HG02588 (cell line): ENCODE measurements at regions not wholly inside any gene's neighbourhood (a gene's known extent, or its start where the extent isn't known, plus 50 kb on each side); places are given as distances from the start of the nearest gene placed in this dataset.

ENCODE experiments used
- ATAC-seq: cut with Tn5 transposase; IDR thresholded peaks from one replicate; pipeline ENCODE4 v1.9.1; 2021; ENCODE audit warnings: mild to moderate bottlenecking, moderate library complexity; ENCODE audit not compliant: unreplicated experiment

DNA sequence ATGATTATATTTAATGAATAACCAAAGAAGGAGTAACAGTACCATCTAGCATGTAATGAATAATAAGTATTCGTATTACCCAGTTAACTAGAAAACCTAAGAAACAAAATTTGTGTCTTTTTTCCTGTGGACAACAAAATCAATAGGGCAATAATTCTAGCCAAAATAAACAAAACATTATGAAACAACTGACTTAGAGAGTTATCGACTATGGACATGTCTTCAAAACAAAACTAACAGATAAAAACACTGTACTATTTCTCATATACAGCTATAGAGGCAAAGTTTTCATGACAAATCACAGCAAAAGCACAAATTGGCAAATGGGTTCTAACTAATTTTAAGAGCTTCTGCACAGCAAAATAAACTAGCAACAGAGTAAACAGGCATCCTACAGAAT, 224.1 kb downstream of the ALX1 start:
- ATAC-seq: no peak

- no peak for ATAC-seq
Measured at GRCh38 chr12:85504624-85505023, 224.6 kb downstream of the ALX1 start.

DNA sequence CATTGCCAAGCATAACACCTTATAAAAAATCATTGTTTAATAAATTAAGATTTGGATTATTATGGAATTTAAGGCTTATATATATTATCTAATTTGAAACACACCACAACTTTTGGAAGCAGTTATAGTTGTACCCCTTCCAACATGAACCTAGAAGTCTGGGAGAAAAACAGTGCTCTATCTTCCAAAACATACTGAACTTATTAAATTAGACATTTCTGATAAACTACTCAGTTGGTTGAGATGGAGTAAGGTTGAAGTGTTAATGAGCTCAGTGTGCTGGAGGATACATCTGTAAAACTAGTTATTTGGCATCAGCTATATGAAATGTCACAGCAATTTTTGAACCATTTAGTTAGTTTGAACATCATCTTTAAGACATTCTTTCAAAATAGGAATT, 227.4 kb downstream of the ALX1 start:
- ATAC-seq: no peak

- peak; percentile 14 for ATAC-seq
Measured at GRCh38 chr12:85509081-85509856, 229.2 kb downstream of the ALX1 start.

- ATAC-seq: peak; percentile 90
Measured at GRCh38 chr12:85509857-85510256, 229.8 kb downstream of the ALX1 start.

DNA sequence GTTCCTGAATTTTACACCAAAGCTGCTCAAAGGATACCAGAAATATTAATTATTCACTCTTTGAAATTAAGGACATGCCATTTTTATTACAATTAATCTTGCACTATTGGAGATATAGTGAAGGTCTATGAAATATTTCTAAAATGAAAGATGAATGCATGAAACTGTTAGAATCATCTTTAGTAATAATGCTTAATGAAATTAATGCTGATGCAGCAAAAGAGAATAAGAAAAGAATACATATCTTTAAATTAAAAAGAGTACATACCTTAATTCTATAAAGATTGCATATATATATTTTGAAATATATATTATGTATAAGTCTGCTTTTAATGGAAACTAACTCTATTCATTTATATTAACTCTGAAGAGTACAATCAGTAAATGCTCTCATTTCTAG, 236.0 kb downstream of the ALX1 start:
- no peak for ATAC-seq

DNA sequence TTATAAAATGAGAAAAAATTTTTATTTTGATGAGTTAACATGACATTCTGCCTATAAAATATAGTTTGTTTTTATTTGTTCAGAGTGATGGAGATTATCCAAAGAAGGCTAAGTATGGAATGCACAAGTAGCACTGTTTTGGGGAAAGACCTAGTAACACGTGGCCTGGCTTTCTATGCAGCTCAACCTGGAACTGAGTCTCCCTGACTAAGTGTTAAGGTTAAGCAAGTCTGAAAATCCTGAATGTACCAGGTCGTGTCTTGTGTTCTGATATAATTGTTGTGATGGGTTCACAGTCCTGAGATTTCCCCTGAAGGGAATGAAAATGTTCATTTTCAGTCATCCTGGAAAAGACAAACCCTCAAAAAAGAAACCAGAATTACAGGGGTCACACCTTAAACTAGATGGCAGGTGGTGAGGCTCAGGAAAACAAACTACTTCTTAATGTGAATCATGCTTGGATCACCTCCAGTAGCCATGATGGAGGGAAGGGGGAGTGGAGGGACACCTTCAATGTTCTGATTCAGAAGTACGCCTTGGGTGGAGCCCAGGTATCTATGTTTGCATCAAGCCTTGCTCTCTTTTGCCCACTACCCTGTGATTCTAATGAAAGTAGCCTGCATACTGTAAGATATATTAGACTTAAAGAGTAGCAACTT, 236.8 kb downstream of the ALX1 start:
- no peak for ATAC-seq

DNA sequence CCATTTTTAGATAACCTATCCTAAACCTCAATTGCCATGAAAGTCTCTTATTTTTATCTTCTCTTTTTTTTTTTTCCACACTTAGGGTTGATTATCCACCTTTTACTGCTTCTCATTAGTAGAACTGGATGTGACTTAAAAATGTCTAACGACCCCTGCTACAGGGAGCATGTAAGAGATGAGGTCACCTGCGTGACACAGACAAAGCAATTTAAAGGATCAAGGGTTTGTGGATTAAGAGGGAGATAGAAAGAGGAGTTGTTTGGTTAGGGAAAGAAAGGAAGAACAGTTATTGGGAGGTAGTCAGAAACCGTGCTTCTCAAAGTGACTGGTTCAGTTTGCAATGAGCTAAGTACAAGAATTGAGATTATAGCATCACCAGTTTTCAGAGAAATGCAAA, 239.1 kb downstream of the ALX1 start:
- ATAC-seq: no peak

DNA sequence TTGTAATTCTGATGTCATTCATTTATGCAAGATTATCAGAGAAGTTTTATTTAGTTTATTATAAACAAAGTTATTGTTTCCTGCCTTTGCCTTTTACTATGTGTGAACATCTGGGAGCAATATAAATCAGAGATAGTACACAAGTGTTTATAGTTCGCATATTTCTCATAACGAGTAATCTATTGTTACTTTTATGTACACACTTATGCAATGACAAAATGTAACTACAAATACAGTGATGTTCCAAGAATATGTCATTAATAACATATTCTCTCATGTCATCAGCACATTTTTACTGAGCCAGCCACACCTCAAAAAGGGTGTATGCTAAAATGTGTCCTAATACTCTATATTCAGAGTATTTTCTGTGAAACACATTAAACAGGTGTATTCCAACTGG, 243.2 kb downstream of the ALX1 start:
- ATAC-seq: no peak

DNA sequence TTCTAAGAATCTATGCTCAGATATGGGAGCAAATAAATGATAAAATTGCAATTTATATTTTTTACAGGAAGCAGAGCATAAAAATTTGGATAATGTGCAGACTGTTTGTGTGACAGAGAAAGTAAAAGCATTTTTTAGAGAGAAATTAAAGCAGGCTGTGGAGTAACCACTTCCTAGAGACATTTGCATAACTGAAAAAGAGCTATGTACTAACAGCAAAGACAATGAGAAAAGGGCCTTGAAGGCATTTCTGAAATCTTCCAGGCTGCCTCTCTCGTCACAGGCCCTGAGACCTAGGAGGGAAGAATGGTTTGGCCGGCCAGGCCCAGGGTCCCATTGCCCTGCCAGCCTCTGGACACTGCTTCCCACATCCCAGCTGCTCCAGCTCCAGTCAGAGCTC, 247.2 kb downstream of the ALX1 start:
- peak; percentile 68 for ATAC-seq

DNA sequence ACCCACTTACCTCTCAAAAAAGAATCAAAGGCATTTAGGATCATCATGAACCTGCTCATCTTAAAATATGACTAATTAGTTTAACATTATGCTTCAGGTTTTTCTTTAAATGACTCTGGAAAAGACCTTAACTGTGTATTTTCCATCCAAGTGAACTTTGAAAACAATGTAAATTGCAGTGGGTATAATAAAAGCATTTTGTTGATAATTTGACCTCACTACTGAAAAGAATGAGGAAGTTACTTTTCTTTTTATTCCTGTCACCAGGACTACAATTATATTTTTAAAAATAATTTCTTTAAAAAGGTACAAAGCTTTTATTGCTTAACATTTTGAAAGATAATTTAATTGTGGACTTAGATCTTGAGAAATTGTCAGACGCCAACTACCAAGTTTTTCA, 249.9 kb downstream of the ALX1 start:
- no peak for ATAC-seq

DNA sequence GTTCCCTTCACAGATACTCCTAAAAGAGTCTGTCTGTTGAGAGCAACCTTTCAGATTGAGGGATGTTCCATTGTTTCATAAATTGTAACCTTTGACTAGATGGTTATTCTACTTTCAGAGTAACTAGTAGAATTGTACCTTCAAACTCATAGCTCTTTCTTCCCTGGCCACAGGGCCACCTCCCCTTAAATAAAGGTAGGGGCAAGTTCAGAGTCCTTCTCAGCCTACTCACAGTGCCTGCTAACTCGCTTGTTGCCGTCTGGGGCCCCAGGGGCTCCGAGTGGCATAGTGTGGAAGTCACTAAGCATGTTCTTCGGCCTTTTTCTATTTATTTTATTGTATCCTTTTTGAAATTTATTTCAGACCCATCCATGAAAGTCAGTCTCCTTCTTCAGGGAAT, 250.4 kb downstream of the ALX1 start:
- no peak for ATAC-seq

GRCh38 chr12:85531341-85531740, 251.3 kb downstream of the ALX1 start:
- peak; percentile 93 for ATAC-seq

- ATAC-seq: no peak
Measured at GRCh38 chr12:85549640-85550039, 269.6 kb downstream of the ALX1 start.

- no peak for ATAC-seq
Measured at GRCh38 chr12:85550924-85551323, 270.9 kb downstream of the ALX1 start.

DNA sequence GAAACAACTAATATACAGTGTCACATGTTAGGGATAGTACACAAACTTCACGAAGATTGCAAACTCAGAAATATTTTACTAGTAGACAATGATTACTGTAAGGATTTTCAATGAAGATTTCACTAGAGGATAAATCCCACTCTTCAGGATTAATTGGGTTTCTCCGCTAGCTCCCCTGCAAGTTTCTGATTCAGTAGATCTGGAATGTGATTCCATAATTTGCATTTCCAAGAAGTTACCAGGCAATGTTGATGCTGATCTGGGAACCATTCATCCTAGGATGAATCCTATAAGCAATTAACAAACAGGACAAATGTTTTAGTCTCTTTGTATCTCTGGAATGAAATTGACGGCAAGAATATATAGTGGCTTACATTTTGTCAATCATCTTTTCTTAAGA, 272.4 kb downstream of the ALX1 start:
- ATAC-seq: no peak

DNA sequence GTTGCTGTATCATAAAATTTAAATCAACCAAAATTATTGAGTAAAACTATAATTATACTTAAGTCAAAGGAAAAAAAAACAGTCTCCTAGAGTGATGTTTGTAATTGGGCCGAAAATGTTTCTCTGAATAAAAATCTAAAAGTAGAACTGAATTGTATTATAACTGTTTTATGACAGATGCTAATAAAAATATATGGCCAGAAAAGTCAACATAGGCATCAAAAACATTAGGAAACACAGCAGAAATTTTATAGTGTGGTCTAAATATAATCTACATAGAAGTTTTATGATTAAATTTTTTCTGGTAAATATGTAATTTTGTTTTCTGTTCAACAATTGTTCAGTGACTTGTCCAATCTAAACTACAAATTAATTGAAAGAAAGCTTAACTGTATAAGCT, 277.8 kb downstream of the ALX1 start:
- no peak for ATAC-seq

DNA sequence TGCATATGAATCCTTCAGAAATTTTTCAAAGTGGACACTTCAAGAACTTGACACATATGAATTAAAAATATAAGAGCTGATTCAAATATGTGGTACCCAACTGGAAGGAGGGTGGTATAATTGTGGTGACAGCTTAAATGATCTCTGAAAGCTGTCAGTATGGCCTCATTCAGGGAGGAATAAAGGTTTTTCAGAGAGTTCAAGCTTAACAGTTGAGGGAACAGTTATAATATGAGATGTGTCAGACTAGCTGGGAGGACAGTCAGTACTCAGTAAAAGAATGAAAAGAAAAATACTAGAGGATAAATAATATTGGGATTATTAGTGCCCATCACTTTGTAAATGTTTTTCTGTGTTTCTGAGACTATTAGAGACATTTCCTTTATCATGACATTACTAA, 277.5 kb downstream of the RASSF9 start:
- no peak for ATAC-seq

DNA sequence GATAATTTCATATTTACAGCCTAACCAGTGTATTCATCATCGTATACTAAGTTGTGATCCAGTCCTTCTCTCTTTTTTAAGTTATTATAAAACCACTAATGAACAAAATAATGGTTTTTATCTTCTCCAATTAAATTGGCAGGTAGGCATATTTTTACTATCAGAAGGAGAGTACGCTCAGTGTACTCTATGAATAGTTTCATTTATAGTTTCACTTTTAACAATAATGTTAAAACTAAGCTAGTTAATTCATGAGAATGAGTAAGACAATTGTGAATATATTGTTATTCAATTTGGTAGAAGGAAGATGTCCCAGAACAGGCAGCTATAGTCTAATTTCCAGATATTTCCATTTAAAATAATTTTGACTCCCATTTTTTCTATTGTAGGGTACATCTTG, 277.1 kb downstream of the RASSF9 start:
- ATAC-seq: no peak

- ATAC-seq: no peak
Measured at GRCh38 chr12:85559536-85559935, 276.7 kb downstream of the RASSF9 start.

DNA sequence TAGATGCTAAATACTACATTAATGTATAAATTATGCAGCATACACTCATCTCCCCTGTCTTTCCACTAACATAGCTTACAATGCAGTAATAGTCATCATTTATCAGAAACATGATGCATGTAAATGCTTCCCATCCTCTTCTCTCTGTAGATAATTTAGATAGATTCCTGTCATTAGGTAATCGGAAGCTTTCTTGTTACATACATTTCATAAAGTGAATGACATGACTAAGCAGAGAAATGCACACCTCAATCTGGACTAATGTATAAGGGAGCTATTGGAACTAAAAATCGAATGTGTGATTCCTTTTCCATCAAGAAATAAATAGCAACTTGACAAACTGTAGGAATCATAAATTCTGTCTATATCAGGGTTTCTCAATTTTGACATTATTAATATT, 273.4 kb downstream of the RASSF9 start:
- ATAC-seq: no peak

GRCh38 chr12:85564786-85565185, 271.4 kb downstream of the RASSF9 start:
- no peak for ATAC-seq
